SK-N-SH (cell line): ENCODE measurements at regions not wholly inside any gene's neighbourhood (a gene's known extent, or its start where the extent isn't known, plus 50 kb on each side); places are given as distances from the start of the nearest gene placed in this dataset.

Experiments used
- CTCF ChIA-PET: fragments of 300-600, 350-600 bp; formaldehyde crosslinking; extraction: SDS; loops from one replicate; lab custom pipeline; 2021; lab: Yijun Ruan, JAX
- POLR2A ChIA-PET: fragments of 350-600 bp; sonication (Branson Sonifier 250); formaldehyde crosslinking; extraction: SDS; loops from one replicate; lab custom pipeline; 2020; ENCODE audit warnings: antibody characterized with exemption, inconsistent platforms; lab: Yijun Ruan, JAX
- DNase-seq: peaks from one replicate; pipeline ENCODE4 v3.0.0; 2012
- H2AFZ ChIP-seq: fragments of 200-600 bp; sonication (generic); 2 replicates; pipeline ENCODE4 v1.8.1; 2016; ENCODE audit warnings: antibody characterized with exemption, mild to moderate bottlenecking, low read depth
- H3F3A ChIP-seq: fragments of 200-600 bp; sonication (generic); replicated peaks from 2 replicates; pipeline ENCODE3; 2016; ENCODE audit warnings: antibody characterized with exemption, mild to moderate bottlenecking; ENCODE audit not compliant: insufficient read depth
- H3K27ac ChIP-seq, 2 experiments: fragments of 200-500 bp in 1 of 2; fragments of 200-600 bp in 1 of 2; sonication (Bioruptor generic) in 1 of 2; sonication (generic), shearing (Covaris generic) in 1 of 2; 2 replicates each; pipeline versions ENCODE4 v1.5.1 to v1.6.1; 2014 to 2016; ENCODE audit warnings: low read depth in 2 of 2, inconsistent platforms in 1 of 2, low read length in 1 of 2, mild to moderate bottlenecking in 1 of 2, mixed read lengths in 1 of 2
- H3K27me3 ChIP-seq: fragments of 200-600 bp; sonication (generic), shearing (Covaris generic); 2 replicates; pipeline ENCODE4 v1.6.1; 2016; ENCODE audit warnings: mixed run types; ENCODE audit not compliant: insufficient read depth
- H3K36me3 ChIP-seq, 2 experiments: fragments of 200-500 bp in 1 of 2; fragments of 200-600 bp in 1 of 2; sonication (Bioruptor generic) in 1 of 2; sonication (generic) in 1 of 2; replicated peaks in 1 of 2; 2 replicates each; pipeline versions ENCODE3 to v1.5.1; 2014 to 2016; ENCODE audit warnings: low read length in 1 of 2, mild to moderate bottlenecking in 1 of 2; ENCODE audit not compliant: insufficient read depth in 2 of 2, control insufficient read depth in 1 of 2
- H3K4me1 ChIP-seq, 2 experiments: fragments of 200-500 bp in 1 of 2; fragments of 200-600 bp in 1 of 2; sonication (Bioruptor generic) in 1 of 2; sonication (generic), shearing (Covaris generic) in 1 of 2; 2 replicates each; pipeline versions ENCODE4 v1.5.1 to v1.6.1; 2014 to 2016; ENCODE audit warnings: low read depth in 1 of 2, low read length in 1 of 2, mixed run types in 1 of 2; ENCODE audit not compliant: insufficient read depth in 2 of 2, control insufficient read depth in 1 of 2
- H3K4me2 ChIP-seq: fragments of 200-600 bp; sonication (generic), shearing (Covaris generic); 2 replicates; pipeline ENCODE4 v1.6.1; 2017; ENCODE audit warnings: mixed run types
- H3K4me3 ChIP-seq, 2 experiments: fragments of 200-500 bp in 1 of 2; fragments of 200-600 bp in 1 of 2; sonication (Bioruptor generic) in 1 of 2; sonication (generic), shearing (Covaris generic) in 1 of 2; 2 replicates each; pipeline versions ENCODE4 v1.5.1 to v1.8.1; 2014 to 2016; ENCODE audit warnings: low read depth in 2 of 2, inconsistent platforms in 1 of 2, low read length in 1 of 2, mild to moderate bottlenecking in 1 of 2, mixed read lengths in 1 of 2, moderate library complexity in 1 of 2
- H3K79me2 ChIP-seq: fragments of 200-600 bp; sonication (generic); 2 replicates; pipeline ENCODE4 v1.8.1; 2017; ENCODE audit warnings: mild to moderate bottlenecking; ENCODE audit not compliant: insufficient read depth
- H3K9ac ChIP-seq: fragments of 200-600 bp; sonication (generic); 2 replicates; pipeline ENCODE4 v1.6.1; 2017; ENCODE audit warnings: mixed run types
- H3K9me2 ChIP-seq: fragments of 200-600 bp; sonication (generic); 2 replicates; pipeline ENCODE4 v1.6.1; 2017; ENCODE audit warnings: mixed run types
- H3K9me3 ChIP-seq: fragments of 200-600 bp; sonication (generic); 2 replicates; pipeline ENCODE4 v1.6.1; 2017; ENCODE audit warnings: mixed run types, mild to moderate bottlenecking, moderate library complexity
- H4K20me1 ChIP-seq: fragments of 200-600 bp; sonication (generic); 2 replicates; pipeline ENCODE4 v1.6.1; 2017; ENCODE audit warnings: mild to moderate bottlenecking, mixed run types; ENCODE audit not compliant: insufficient read depth
- CHD2 ChIP-seq: fragments of 150-350 bp; IDR thresholded peaks from 2 replicates; pipeline ENCODE4 v1.6.1; 2018; ENCODE audit warnings: low read length; ENCODE audit not compliant: partially characterized antibody
- CTCF ChIP-seq: fragments of 200-600 bp; sonication (generic); IDR thresholded peaks from 2 replicates; pipeline ENCODE4 v1.6.1; 2017; ENCODE audit warnings: antibody characterized with exemption, mild to moderate bottlenecking, moderate library complexity
- ELF1 ChIP-seq: IDR thresholded peaks from 2 replicates; pipeline ENCODE4 v1.4.0; 2012
- EZH2phosphoT487 ChIP-seq: fragments of 200-600 bp; sonication (generic); IDR thresholded peaks from 2 replicates; pipeline ENCODE4 v1.6.1; 2017; ENCODE audit warnings: low read depth, mixed run types, mild to moderate bottlenecking, antibody characterized with exemption, moderate library complexity, borderline replicate concordance
- FOXJ3 ChIP-seq: sonication (generic); formaldehyde crosslinking; IDR thresholded peaks from 2 replicates; pipeline ENCODE4 v1.5.1; 2020; ENCODE audit warnings: mild to moderate bottlenecking, missing genetic modification reagents
- GATA2 ChIP-seq: sonication (generic); formaldehyde crosslinking; IDR thresholded peaks from 2 replicates; pipeline ENCODE4 v1.5.0; 2020; ENCODE audit warnings: mild to moderate bottlenecking, missing genetic modification reagents
- MEF2A ChIP-seq: IDR thresholded peaks from 2 replicates; pipeline ENCODE4 v1.4.0; 2012; ENCODE audit warnings: low read depth, borderline replicate concordance
- NRF1 ChIP-seq: IDR thresholded peaks from 2 replicates; pipeline ENCODE4 v1.6.1; 2012; ENCODE audit warnings: low read depth, mild to moderate bottlenecking, low read length
- PBX3 ChIP-seq: IDR thresholded peaks from 2 replicates; pipeline ENCODE4; 2012
- POLR2AphosphoS5 ChIP-seq: IDR thresholded peaks from 2 replicates; pipeline ENCODE4 v1.6.1; 2012; ENCODE audit warnings: low read depth, low read length
- RAD21 ChIP-seq: IDR thresholded peaks from 2 replicates; pipeline ENCODE4 v1.6.1; 2012; ENCODE audit warnings: mild to moderate bottlenecking, low read length
- TCF12 ChIP-seq: IDR thresholded peaks from 2 replicates; pipeline ENCODE4 v1.4.0; 2012
- TEAD4 ChIP-seq: IDR thresholded peaks from 2 replicates; pipeline ENCODE4 v1.4.0; 2012; ENCODE audit warnings: mild to moderate bottlenecking, borderline replicate concordance; ENCODE audit not compliant: insufficient read depth
- YY1 ChIP-seq: IDR thresholded peaks from 2 replicates; pipeline ENCODE4 v1.4.0; 2012; ENCODE audit warnings: low read depth, mild to moderate bottlenecking
- WGBS: methylation state at CpG from one replicate; pipeline ENCODE4 v1.1.6; 2017; ENCODE audit warnings: low lambda C conversion rate; 5-methylcytosine and 5-hydroxymethylcytosine counted together
- TF ChIP-seq, protein P1 (sequence below): fragments of 150-350 bp; IDR thresholded peaks from 2 replicates; pipeline ENCODE4 v1.6.1; 2016; ENCODE audit warnings: mild to moderate bottlenecking, low read depth, low read length
- TF ChIP-seq, protein P2 (sequence below): IDR thresholded peaks from 2 replicates; pipeline ENCODE4 v1.4.0; 2012; ENCODE audit warnings: low read depth

- H3F3A ChIP-seq: peaks cover 8% of the 10 kb centered on the region
- TF ChIP-seq MEF2A (no peak), ELF1 (no peak), POLR2AphosphoS5 (no peak), PBX3 (no peak), RAD21 (no peak), FOXJ3 (CRISPR knock-in tag) (no peak), TEAD4 (no peak), GATA2 (CRISPR knock-in tag) (no peak), CTCF (no peak), NRF1 (no peak), YY1 (no peak), TCF12 (no peak), EZH2phosphoT487 (no peak), CHD2 (no peak)
- TF ChIP-seq, protein P1, sequence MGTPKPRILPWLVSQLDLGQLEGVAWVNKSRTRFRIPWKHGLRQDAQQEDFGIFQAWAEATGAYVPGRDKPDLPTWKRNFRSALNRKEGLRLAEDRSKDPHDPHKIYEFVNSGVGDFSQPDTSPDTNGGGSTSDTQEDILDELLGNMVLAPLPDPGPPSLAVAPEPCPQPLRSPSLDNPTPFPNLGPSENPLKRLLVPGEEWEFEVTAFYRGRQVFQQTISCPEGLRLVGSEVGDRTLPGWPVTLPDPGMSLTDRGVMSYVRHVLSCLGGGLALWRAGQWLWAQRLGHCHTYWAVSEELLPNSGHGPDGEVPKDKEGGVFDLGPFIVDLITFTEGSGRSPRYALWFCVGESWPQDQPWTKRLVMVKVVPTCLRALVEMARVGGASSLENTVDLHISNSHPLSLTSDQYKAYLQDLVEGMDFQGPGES: no peak
- TF ChIP-seq, protein P2, sequence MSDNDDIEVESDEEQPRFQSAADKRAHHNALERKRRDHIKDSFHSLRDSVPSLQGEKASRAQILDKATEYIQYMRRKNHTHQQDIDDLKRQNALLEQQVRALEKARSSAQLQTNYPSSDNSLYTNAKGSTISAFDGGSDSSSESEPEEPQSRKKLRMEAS: no peak
- H3K27ac ChIP-seq: peak overlapping the region in 1 of 2 experiments; percentile 48; a peak in 2 of 4 replicates
- H2AFZ ChIP-seq: no peak overlapping the region
- H3K4me2 ChIP-seq: no peak overlapping the region
- H3K79me2 ChIP-seq: no peaks in the 10 kb centered on the region
- ChIA-PET POLR2A (no interaction called here), CTCF (interaction anchor here (1.3 kb wide), 1 partner anchor 11 kb away, joined by 3 read pairs; no protein-coding TSS in a partner anchor)
- 78% methylated on average over 2 of the region's 2 CpGs for WGBS
- no peaks in the 10 kb centered on the region for H3K27me3 ChIP-seq
- 0 out of 4 replicates have a peak, but pooled peaks cover 0 to 3% of the 10 kb centered on the region in 2 experiments for H3K4me1 ChIP-seq
- H3K4me3 ChIP-seq: no peak overlapping the region
- H3K9ac ChIP-seq: no peak overlapping the region
- H3K9me2 ChIP-seq: no peaks in the 10 kb centered on the region
- DNase-seq: no peak
- no peaks in the 10 kb centered on the region for H3K9me3 ChIP-seq
- H3K36me3 ChIP-seq: no peaks in the 10 kb centered on the region
- no peaks in the 10 kb centered on the region for H4K20me1 ChIP-seq
Measured at GRCh38 chr9:31136524-31136923, 1247.9 kb upstream of the ACO1 start.
